ENCODE measurements at regions not wholly inside any gene's neighbourhood (a gene's known extent, or its start where the extent isn't known, plus 50 kb on each side); places are given as distances from the start of the nearest gene placed in this dataset.

DNA sequence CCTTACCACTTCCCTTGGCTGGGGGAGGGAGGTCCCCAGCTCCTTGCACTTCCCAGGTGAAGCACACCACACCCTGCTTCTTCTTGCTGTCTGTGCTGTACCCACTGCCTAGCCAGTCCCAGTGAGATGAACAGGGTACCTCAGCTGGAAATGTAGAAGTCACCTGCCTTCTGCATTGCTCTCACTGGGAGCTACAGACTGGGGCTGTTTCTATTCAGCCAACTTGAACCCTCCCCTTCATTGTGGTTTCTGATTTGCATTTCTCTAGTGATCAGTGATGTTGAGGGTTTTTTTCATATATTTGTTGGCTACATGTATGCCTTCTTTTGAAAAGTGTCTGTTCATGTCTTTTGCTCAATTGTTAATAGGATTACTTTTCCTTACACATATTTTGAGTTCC is 222.8 kb downstream of the DDX3Y start:
- H3K4me3 Mint-ChIP-seq: no peak overlapping the region
- H3K27me3 Mint-ChIP-seq: no peaks in the 10 kb centered on the region
- ChIA-PET POLR2A (no interaction called here), CTCF (no interaction called here)
- no peaks in the 10 kb centered on the region for H3K9me3 ChIP-seq (ENCODE audit: control insufficient read depth in 1 of 2, insufficient read depth in 1 of 2, low read length in 2 of 2)
- intact Hi-C loops (cut with DNase I, micrococcal nuclease): no loop called here
- H3K4me1 ChIP-seq (ENCODE audit: insufficient read depth, low read length): no peaks in the 10 kb centered on the region
- H3K36me3 ChIP-seq (ENCODE audit: insufficient read depth, low read length): no peaks in the 10 kb centered on the region
- no peaks in the 10 kb centered on the region for H3K36me3 Mint-ChIP-seq (ENCODE audit: low read depth)
- no peak for DNase-seq
- no peaks in the 10 kb centered on the region for H3K27me3 ChIP-seq (ENCODE audit: control insufficient read depth in 1 of 2, insufficient read depth in 2 of 2, low read length in 2 of 2)
- H3K27ac Mint-ChIP-seq: no peak overlapping the region
- H3K4me3 ChIP-seq (ENCODE audit: low read length): no peak overlapping the region
- ATAC-seq (ENCODE audit: poor library complexity): no peak
- H3K27ac ChIP-seq (ENCODE audit: low read depth in 1 of 2, low read length in 2 of 2): no peak overlapping the region
- no peak for TF ChIP-seq CTCF (IDR thresholded peaks at IDR 0.05)
- no peaks in the 10 kb centered on the region for H3K4me1 Mint-ChIP-seq (ENCODE audit: low read depth)
- H3K9me3 Mint-ChIP-seq: no peaks in the 10 kb centered on the region

DNA sequence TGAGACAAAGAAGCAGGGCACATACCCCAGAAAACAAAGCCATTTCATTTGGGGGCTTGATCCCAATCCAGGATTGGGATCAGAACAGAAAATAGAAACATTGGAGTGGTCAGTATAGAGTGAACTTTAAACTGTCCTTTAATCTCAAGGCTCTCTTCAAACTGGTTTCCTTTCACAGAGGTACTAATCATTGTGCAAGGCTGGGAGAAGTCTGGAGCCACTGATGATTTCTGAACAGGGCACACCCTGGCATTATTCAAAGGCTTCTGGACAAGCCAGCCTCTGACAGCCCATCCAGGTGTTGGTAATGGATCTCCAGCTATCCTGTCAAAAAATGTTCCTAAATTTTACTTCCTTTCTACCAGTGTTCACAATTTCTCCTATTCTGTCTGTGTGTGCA is 244.5 kb downstream of the DDX3Y start:
- H3K27me3 ChIP-seq (ENCODE audit: control insufficient read depth in 1 of 2, insufficient read depth in 2 of 2, low read length in 2 of 2): no peaks in the 10 kb centered on the region
- DNase-seq: no peak
- Mint-ChIP-seq H3K4me1 (ENCODE audit: low read depth) (peaks cover 8% of the 10 kb centered on the region), H3K4me3 (peak overlapping the region; percentile 74), H3K27me3 (no peaks in the 10 kb centered on the region), H3K36me3 (ENCODE audit: low read depth) (no peaks in the 10 kb centered on the region), H3K27ac (no peak overlapping the region), H3K9me3 (no peaks in the 10 kb centered on the region)
- no peak overlapping the region for H3K27ac ChIP-seq (ENCODE audit: low read depth in 1 of 2, low read length in 2 of 2)
- intact Hi-C loops (cut with DNase I, micrococcal nuclease): no loop called here
- ChIA-PET POLR2A (no interaction called here), CTCF (no interaction called here)
- no peaks in the 10 kb centered on the region for H3K4me1 ChIP-seq (ENCODE audit: insufficient read depth, low read length)
- ATAC-seq (ENCODE audit: poor library complexity): no peak
- H3K36me3 ChIP-seq (ENCODE audit: insufficient read depth, low read length): no peaks in the 10 kb centered on the region
- TF ChIP-seq CTCF (IDR thresholded peaks at IDR 0.05): no peak
- H3K9me3 ChIP-seq (ENCODE audit: control insufficient read depth in 1 of 2, insufficient read depth in 1 of 2, low read length in 2 of 2): no peaks in the 10 kb centered on the region
- peak overlapping the region; percentile 40 for H3K4me3 ChIP-seq (ENCODE audit: low read length)

DNA sequence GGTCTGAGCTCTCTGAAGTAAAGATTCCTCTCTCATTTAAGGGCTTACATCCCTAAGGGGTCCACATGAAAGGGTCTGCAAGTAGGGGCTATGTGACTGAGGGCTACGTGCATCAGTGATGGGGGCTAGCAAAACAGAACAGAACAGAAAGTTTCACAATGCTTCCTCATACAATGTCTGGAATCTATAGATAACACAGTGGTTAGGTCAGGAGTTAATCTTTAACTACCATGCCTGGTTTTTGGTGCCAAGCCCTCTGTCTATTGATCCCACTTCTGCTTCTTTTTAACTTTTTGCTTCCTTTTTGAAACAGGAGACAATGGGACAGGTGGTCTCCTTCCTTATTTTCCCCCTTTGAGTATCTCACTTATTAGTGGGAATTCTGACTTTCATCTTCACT is 263.0 kb downstream of the DDX3Y start:
- ATAC-seq (ENCODE audit: poor library complexity) (no peak), DNase-seq (no peak)
- no peaks in the 10 kb centered on the region for H3K9me3 ChIP-seq (ENCODE audit: control insufficient read depth in 1 of 2, insufficient read depth in 1 of 2, low read length in 2 of 2)
- Mint-ChIP-seq H3K27me3 (no peaks in the 10 kb centered on the region), H3K9me3 (no peaks in the 10 kb centered on the region), H3K4me1 (ENCODE audit: low read depth) (no peaks in the 10 kb centered on the region), H3K36me3 (ENCODE audit: low read depth) (no peaks in the 10 kb centered on the region), H3K27ac (no peak overlapping the region), H3K4me3 (no peak overlapping the region)
- H3K4me1 ChIP-seq (ENCODE audit: insufficient read depth, low read length): no peaks in the 10 kb centered on the region
- H3K27ac ChIP-seq (ENCODE audit: low read depth in 1 of 2, low read length in 2 of 2): no peak overlapping the region
- intact Hi-C loops (cut with DNase I, micrococcal nuclease): no loop called here
- TF ChIP-seq CTCF (IDR thresholded peaks at IDR 0.05): no peak
- H3K36me3 ChIP-seq (ENCODE audit: insufficient read depth, low read length): no peaks in the 10 kb centered on the region
- H3K4me3 ChIP-seq (ENCODE audit: low read length): no peak overlapping the region
- ChIA-PET POLR2A (no interaction called here), CTCF (no interaction called here)
- no peaks in the 10 kb centered on the region for H3K27me3 ChIP-seq (ENCODE audit: control insufficient read depth in 1 of 2, insufficient read depth in 2 of 2, low read length in 2 of 2)

Measured in CD4-positive, alpha-beta T cell (primary cell).